Activated naive CD4-positive, alpha-beta T cell (primary cell): ENCODE measurements at regions not wholly inside any gene's neighbourhood (a gene's known extent, or its start where the extent isn't known, plus 50 kb on each side); places are given as distances from the start of the nearest gene placed in this dataset.
A peak's percentile ranks its signal among the peaks of the same experiment; 100 is the strongest.

ENCODE experiments used
- DNase-seq, 4 experiments: peaks; one replicate each; lab custom pipeline; 2025; lab: John Stamatoyannopoulos, UW

DNA sequence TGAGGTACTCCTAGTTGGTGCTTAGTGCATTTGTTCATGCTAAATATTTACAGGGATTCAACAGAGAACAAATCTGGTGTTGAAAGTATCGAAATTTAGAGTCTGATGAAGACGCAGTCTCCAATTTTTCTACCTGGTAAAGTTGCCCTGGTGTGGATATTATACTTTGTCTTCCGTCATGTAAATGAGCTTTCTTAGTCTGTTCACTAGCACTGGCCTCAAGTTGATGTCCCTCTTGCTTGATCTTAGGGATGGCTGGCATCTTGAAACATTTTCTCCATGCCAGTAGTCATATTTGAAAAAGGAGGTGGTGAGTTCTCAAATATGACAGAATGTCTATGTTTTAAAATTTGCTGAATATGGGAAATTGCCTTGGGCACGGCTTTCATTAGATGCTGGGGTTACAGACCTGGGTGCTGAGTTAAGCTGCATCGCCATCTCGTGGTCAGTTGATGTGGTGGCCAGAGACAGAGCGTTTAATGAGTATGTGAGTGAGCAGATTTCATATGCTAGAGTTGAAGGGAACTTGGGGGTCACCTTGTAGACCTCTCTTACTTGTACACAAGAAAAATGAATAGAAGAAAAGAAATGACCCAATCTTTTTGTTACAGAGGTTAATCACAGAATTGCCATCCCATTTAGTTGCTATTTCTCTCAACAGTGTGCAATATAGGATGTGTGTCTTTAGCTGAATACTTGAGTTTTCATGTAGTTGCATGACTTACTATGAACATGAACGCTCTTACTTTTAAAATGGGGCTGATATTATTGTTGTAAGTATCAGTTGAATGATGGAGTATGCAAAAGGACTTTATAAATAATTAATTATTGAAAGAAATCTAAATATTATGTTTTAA lies 172.8 kb upstream of the DCN start:
- peak in 3 of 4 experiments; percentile 2 to 6 (median 3) for DNase-seq

DNA sequence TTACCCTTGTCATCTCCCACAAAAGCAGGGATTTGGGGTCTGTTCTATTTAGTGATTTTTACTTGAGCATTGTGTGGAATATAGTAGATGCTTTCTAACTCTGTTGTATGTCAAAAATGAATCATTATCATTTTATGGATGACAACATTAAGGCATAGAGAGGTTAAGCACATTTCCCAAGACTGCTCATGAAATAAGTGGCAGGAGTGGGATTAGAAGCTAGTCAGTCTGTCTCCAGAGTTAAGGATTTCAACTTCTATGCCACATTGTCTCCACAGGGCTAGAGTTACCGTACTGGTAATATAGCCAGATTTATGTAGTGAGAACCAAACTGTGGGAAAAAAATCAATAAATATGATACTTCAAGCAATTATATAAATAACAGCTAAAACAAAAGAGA lies 170.6 kb upstream of the DCN start:
- DNase-seq = no peak

- DNase-seq = no peak
Observed at GRCh38 chr12:91349476-91349875, 166.9 kb upstream of the DCN start.

GRCh38 chr12:91347481-91348214 lies 165.0 kb upstream of the DCN start:
- no peak for DNase-seq

GRCh38 chr12:91346827-91347226 lies 164.2 kb upstream of the DCN start:
- no peak for DNase-seq

- no peak for DNase-seq
Observed at GRCh38 chr12:91344408-91344807, 161.8 kb upstream of the DCN start.

DNA sequence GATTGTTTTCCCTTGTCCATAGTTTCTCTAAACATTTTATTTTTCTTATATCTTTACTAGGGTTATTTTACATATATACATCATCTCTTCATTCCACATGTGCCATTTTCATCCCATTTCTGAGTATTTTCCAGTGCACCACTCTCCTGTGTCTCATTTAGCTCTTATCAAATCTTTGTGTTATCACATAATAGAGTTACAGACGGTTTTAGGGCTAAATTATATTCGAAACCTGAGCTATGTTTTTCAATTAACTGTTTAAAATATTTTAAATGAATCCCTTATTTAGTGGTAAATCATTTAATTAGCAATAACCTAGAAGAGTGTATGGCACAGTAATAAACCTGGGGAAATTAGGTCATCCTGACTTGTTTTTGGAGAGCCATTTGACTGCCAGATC lies 160.4 kb upstream of the DCN start:
- no peak for DNase-seq

DNA sequence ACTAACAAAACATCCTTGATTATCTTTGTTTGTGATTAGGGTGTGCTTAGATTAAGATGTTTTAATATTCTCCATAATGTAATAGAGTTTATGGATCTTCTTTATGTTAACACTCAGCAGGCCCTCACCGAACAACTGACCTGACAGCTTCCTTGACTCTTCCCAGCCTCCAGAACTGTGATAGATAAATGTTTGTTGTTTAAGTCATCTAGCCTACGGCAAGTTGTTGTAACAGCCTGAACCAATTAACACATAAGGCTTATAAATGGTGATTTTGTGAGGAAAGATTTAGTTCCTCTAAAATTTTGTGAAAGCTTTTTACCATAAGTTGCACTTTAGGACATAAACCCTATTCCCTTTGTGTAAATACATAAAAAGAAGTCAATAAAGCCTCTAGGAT lies 156.5 kb upstream of the DCN start:
- DNase-seq = no peak

GRCh38 chr12:91335699-91336098 lies 153.1 kb upstream of the DCN start:
- no peak for DNase-seq

DNA sequence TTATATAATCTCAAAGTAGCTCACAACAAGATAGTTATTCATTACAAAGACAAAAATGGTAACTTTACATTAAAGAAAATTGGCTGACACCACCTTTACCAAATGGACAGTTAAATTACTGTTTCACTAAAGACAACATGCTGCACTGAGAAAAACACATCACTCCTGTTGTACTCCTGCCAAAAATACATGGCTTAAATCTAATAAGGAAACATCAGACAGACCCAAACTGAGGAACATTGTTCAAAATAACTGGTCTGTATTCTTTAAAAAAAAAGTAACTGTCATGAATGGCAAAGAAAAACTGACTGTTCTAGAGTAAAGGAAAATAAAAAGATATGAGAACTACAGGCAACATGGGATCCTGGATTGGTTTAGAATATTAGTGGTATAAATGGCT lies 151.3 kb upstream of the DCN start:
- DNase-seq = no peak

DNA sequence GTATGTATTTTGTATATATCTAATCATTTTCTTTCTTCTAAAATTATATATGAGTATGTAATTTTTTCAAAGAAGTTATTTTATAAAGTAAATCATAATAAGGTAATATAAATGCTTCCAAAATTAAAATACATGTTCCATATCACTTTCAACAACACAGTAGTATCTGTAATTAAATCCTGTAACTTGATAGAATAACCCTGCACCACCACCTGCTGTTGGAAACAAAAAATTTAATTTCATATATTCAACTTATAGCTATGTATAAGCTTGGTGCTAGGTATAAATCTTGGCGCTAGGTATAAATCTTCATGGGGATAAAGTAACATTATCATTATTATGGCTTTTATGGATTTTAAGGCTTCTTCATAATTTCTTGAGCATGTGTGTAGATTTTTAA lies 149.7 kb upstream of the DCN start:
- no peak for DNase-seq

DNA sequence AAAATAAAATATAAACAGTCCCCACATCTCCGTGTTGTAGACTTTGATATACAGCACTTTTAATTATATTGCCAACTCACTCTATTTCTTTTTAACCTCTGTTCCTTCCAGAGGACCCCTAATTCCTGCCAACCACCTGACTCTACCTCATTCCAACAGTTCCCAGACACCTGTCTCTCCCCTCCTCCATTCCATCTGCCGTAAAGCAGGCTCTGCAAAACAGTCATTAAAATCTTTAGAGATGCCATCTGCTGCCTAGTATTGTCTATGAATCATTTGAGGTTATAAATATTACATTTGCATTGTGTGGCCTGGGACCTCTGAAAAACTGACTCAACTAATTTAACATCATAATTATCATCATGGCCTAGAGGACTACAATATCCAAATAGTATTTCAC lies 148.8 kb upstream of the DCN start:
- DNase-seq = no peak

DNA sequence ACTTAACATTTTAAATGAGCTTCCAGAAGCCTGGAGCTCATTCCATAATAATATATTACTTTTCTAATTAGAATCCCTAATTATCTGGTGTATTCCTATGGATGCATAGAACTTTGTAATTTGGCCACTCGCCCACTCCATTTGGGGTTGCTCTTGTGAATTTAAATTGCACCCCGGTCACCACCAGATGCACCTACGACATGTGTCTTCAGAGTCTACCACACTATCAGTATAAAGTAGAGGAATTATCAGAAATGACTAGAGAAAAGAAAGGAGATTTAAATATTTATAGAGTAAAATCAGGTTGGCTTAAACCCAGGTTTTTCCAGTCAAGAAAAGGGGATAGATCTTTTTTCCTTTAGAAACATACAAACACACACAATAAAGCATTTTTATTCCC lies 145.8 kb upstream of the DCN start:
- no peak for DNase-seq

GRCh38 chr12:91327889-91328288 lies 145.3 kb upstream of the DCN start:
- DNase-seq = no peak

DNA sequence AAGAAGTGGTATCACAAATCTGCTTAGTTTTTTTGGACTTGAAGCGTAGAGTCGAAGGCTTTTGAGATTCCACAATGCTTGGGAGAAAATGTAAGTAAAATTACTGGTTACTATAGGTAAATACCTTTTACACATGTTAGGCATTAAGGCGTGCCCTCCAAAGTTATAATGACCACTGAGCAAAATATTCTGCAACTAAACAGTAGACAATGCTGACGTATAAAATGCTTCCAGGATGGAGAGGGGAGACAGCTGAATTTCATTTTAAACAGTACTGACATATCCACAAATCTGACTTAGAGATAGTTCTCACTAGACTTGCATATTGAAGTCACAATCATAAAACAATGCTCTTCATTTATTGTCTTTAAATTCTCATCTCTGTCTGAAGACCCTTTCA lies 144.5 kb upstream of the DCN start:
- no peak for DNase-seq

- peak in 1 of 4 experiments; percentile 1 for DNase-seq
Observed at GRCh38 chr12:91326058-91327027, 143.7 kb upstream of the DCN start.

DNA sequence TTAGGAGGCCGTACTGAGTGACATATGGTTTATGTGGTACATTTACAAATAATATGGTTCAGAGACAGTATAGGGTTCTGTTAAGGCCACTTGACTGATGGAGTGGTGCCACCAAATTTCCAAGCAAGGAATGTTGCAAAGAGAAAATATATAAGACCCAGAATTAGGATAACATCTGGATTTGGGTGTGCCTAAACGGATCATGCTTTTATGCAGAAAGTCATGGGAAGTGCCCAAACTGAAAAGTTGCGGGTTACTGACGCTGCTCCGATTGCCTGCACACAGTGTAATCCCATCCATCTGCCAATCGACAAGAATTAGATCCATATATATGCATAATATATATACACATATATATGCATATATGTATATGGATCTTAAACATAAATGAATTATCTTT lies 138.4 kb upstream of the DCN start:
- no peak for DNase-seq

- no peak for DNase-seq
Observed at GRCh38 chr12:91319071-91319760, 136.6 kb upstream of the DCN start.

DNA sequence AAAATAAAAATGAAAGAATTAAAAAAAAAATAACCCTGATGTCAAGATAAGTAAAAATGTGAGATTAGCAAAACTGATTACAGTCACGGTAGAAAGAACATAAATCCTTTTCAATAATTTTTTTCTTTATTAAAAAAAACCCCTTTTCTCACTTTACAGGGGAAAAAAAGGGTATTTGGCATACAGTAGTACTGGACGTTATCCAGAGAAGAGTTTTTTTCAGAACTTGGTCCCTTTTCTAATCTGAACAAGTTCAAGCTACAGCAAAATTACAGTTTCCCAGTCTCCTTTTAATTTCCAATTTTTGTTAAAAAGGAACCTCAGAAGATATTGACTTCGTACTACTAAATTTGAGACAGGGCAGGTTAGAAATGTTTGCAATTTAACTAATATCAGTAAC lies 134.7 kb upstream of the DCN start:
- DNase-seq = no peak

DNA sequence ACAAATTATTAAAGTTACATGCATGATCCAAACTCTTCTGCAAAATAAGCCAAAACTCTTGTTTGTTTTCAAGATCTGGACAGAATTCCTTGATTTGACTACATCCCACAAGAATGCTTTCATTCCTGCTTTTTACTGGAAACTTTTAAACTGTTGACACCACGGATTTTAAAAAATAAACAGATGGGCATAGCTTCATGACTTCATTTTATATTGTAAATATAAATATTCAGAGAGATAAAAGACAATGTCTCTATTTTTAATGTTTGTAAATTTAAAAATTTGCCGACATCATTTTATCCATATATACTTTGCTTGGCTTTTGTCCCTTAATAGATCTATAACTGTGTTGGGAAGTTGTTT lies 134.3 kb upstream of the DCN start:
- DNase-seq = no peak

GRCh38 chr12:91316161-91316906 lies 133.7 kb upstream of the DCN start:
- no peak for DNase-seq
